Keratinocyte (primary cell): ENCODE measurements at regions not wholly inside any gene's neighbourhood (a gene's known extent, or its start where the extent isn't known, plus 50 kb on each side); places are given as distances from the start of the nearest gene placed in this dataset.
A peak's percentile ranks its signal among the peaks of the same experiment; 100 is the strongest.

Source experiments
- DNase-seq: peaks from one replicate; pipeline ENCODE4 v3.0.0-alpha.2; 2011; ENCODE audit warnings: low read depth, missing footprints, low spot score
- FAIRE-seq: peaks from 2 replicates; lab custom pipeline; 2011; peaks lifted over from hg19 to GRCh38; lab: Jason Lieb, UNC
- H2AFZ ChIP-seq: 2 replicates; pipeline ENCODE4 v1.6.0; 2012; ENCODE audit warnings: low read length, control low read depth, inconsistent platforms; ENCODE audit not compliant: control insufficient read depth
- H3K27ac ChIP-seq: 2 replicates; pipeline ENCODE4 v1.5.1; 2011; ENCODE audit warnings: low read length; ENCODE audit not compliant: control insufficient read depth, insufficient read depth
- H3K27me3 ChIP-seq: 3 replicates; pipeline ENCODE4 v1.6.0; 2011; ENCODE audit warnings: low read length; ENCODE audit not compliant: control insufficient read depth, insufficient read depth; ENCODE audit errors: extremely low read depth
- H3K36me3 ChIP-seq, 2 experiments: 2 replicates in 1 of 2; 3 replicates in 1 of 2; pipeline ENCODE4 v1.5.1; 2011; ENCODE audit warnings: low read length in 2 of 2, mild to moderate bottlenecking in 1 of 2; ENCODE audit not compliant: control insufficient read depth in 2 of 2, insufficient read depth in 2 of 2; ENCODE audit errors: extremely low read depth in 1 of 2
- H3K4me1 ChIP-seq: 3 replicates; pipeline ENCODE4 v1.5.1; 2011; ENCODE audit warnings: low read length; ENCODE audit not compliant: control insufficient read depth, insufficient read depth; ENCODE audit errors: extremely low read depth
- H3K4me2 ChIP-seq: 3 replicates; pipeline ENCODE4 v1.6.0; 2011; ENCODE audit warnings: low read depth, low read length; ENCODE audit not compliant: control insufficient read depth, insufficient read depth; ENCODE audit errors: extremely low read depth
- H3K4me3 ChIP-seq, 3 experiments: fragments of 200-600 bp in 1 of 3; sonication (generic) in 1 of 3; 2 replicates in 2 of 3; 3 replicates in 1 of 3; pipeline ENCODE4 v1.5.1; 2011 to 2016; ENCODE audit warnings: low read length in 3 of 3, mild to moderate bottlenecking in 3 of 3, control low read depth in 2 of 3, inconsistent platforms in 1 of 3, low read depth in 1 of 3, mixed read lengths in 1 of 3, mixed run types in 1 of 3, moderate library complexity in 1 of 3; ENCODE audit not compliant: control insufficient read depth in 2 of 3, insufficient read depth in 2 of 3; ENCODE audit errors: extremely low read depth in 1 of 3
- H3K79me2 ChIP-seq: 2 replicates; pipeline ENCODE4 v1.6.0; 2012; ENCODE audit warnings: low read length; ENCODE audit not compliant: control insufficient read depth, insufficient read depth
- H3K9ac ChIP-seq: 3 replicates; pipeline ENCODE4 v1.6.0; 2011; ENCODE audit warnings: low read length; ENCODE audit not compliant: control insufficient read depth, insufficient read depth; ENCODE audit errors: extremely low read depth
- H3K9me1 ChIP-seq: 3 replicates; pipeline ENCODE4 v1.6.0; 2011; ENCODE audit warnings: low read length; ENCODE audit not compliant: control insufficient read depth, insufficient read depth; ENCODE audit errors: extremely low read depth
- H3K9me3 ChIP-seq: 2 replicates; pipeline ENCODE4 v1.5.1; 2012; ENCODE audit warnings: low read depth, low read length; ENCODE audit not compliant: control insufficient read depth
- H4K20me1 ChIP-seq: 3 replicates; pipeline ENCODE4 v1.6.0; 2011; ENCODE audit warnings: low read length; ENCODE audit not compliant: control insufficient read depth, insufficient read depth; ENCODE audit errors: extremely low read depth
- EZH2 ChIP-seq: IDR thresholded peaks from one replicate; pipeline ENCODE4 v1.6.1; 2012; ENCODE audit warnings: inconsistent platforms, mild to moderate bottlenecking, low read length, moderate library complexity
- dilution Hi-C: fragments of 300-500 bp; cut with MboI; formaldehyde crosslinking; loops from one replicate; pipeline ENCODE4 v1.7.0; 2020; ENCODE audit warnings: low sequenced_read_pairs; ENCODE audit not compliant: extremely low pct_ligation_motif_present
- TF ChIP-seq, protein P1 (sequence below), 3 experiments: IDR thresholded peaks in 1 of 3; conservative IDR thresholded peaks in 1 of 3; optimal IDR thresholded peaks in 1 of 3; 2 replicates in 2 of 3; 3 replicates in 1 of 3; pipeline versions ENCODE3 to v1.5.1; 2011; ENCODE audit warnings: low read length in 3 of 3, mild to moderate bottlenecking in 3 of 3, moderate library complexity in 2 of 3, control low read depth in 1 of 3, inconsistent platforms in 1 of 3; ENCODE audit not compliant: insufficient read depth in 2 of 3; ENCODE audit errors: extremely low read depth in 1 of 3

DNA sequence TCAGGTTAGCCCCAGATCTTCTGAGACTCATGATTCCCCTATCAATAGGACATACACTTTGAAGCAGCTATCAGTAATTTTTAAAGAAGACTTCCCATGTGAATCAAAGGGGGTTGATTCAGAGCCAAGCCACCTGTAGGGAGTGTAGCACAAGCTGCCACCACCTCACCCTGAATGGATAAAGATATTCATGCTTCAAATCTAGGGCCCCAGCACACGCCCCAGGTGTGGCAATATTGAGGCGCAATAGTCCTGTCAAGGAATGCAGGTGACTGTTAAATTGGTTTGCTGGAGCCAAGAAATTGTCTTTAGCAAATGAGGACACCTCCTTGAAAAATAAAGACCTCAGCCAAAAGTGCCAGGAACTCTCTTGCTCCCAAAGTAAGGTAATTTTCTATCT is 404.4 kb downstream of the MAFB start:
- H3K4me1 ChIP-seq, result peaks cover 31% of the 10 kb centered on the region

DNA sequence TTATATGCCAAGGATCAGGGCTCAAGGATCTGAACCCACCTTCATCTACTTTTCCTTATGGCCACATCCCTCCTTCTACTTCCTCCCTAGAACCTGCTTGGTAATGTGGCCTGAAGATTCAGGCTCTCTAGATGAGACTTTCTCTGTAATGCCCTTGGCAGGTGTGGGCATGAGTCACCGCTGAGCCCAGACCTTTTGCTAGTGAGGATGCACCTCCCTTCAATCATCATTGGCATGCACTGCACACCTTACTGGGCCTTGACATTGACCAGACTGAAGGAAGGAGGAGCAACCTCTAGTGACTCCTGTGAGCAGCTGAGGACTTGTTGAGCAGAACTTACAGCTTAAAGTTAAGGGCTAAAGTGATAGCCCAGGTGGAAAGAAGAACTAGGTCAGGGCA is 405.3 kb downstream of the MAFB start:
- peak; percentile 21 for DNase-seq
- no peak overlapping the region for H2AFZ ChIP-seq
- H3K36me3 ChIP-seq, result no peaks in the 10 kb centered on the region
- no peak overlapping the region for H3K4me2 ChIP-seq
- peaks cover 38% of the 10 kb centered on the region for H3K4me1 ChIP-seq
- FAIRE-seq, result peak; percentile 95
- no peak overlapping the region for H3K9ac ChIP-seq
- no peaks in the 10 kb centered on the region for H3K79me2 ChIP-seq
- no peak overlapping the region for H3K4me3 ChIP-seq
- no peaks in the 10 kb centered on the region for H3K9me3 ChIP-seq
- no peaks in the 10 kb centered on the region for H4K20me1 ChIP-seq
- no peak overlapping the region for H3K27ac ChIP-seq
- H3K9me1 ChIP-seq, result no peaks in the 10 kb centered on the region
- TF ChIP-seq, protein P1, sequence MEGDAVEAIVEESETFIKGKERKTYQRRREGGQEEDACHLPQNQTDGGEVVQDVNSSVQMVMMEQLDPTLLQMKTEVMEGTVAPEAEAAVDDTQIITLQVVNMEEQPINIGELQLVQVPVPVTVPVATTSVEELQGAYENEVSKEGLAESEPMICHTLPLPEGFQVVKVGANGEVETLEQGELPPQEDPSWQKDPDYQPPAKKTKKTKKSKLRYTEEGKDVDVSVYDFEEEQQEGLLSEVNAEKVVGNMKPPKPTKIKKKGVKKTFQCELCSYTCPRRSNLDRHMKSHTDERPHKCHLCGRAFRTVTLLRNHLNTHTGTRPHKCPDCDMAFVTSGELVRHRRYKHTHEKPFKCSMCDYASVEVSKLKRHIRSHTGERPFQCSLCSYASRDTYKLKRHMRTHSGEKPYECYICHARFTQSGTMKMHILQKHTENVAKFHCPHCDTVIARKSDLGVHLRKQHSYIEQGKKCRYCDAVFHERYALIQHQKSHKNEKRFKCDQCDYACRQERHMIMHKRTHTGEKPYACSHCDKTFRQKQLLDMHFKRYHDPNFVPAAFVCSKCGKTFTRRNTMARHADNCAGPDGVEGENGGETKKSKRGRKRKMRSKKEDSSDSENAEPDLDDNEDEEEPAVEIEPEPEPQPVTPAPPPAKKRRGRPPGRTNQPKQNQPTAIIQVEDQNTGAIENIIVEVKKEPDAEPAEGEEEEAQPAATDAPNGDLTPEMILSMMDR (optimal IDR thresholded peaks at IDR 0.05 in 1 of 3, IDR thresholded peaks at IDR 0.05 in 1 of 3, conservative IDR thresholded peaks at IDR 0.05 in 1 of 3; ENCODE audit: extremely low read depth in 1 of 3, insufficient read depth in 2 of 3, low read length in 3 of 3), result no peak
- no peak for TF ChIP-seq EZH2
- peaks cover 4% of the 10 kb centered on the region for H3K27me3 ChIP-seq
- dilution Hi-C loops, result no loop called here

More for the DNA sequence above, 404.4 kb downstream of the MAFB start:
- dilution Hi-C loops, result no loop called here
- Histone ChIP-seq H3K36me3 (no peaks in the 10 kb centered on the region), H3K27me3 (peaks cover 7% of the 10 kb centered on the region), H4K20me1 (no peaks in the 10 kb centered on the region), H3K9me3 (no peaks in the 10 kb centered on the region), H2AFZ (no peak overlapping the region), H3K4me2 (no peak overlapping the region), H3K27ac (no peak overlapping the region), H3K9ac (no peak overlapping the region), H3K9me1 (no peaks in the 10 kb centered on the region), H3K4me3 (no peak overlapping the region), H3K79me2 (no peaks in the 10 kb centered on the region)
- FAIRE-seq, result no peak
- TF ChIP-seq EZH2, result no peak
- TF ChIP-seq, protein P1 (optimal IDR thresholded peaks at IDR 0.05 in 1 of 3, IDR thresholded peaks at IDR 0.05 in 1 of 3, conservative IDR thresholded peaks at IDR 0.05 in 1 of 3; ENCODE audit: extremely low read depth in 1 of 3, insufficient read depth in 2 of 3, low read length in 3 of 3), result no peak
- no peak for DNase-seq
